AG10803 (cell line): ENCODE measurements at regions not wholly inside any gene's neighbourhood (a gene's known extent, or its start where the extent isn't known, plus 50 kb on each side); places are given as distances from the start of the nearest gene placed in this dataset.

Source experiments
- DNase-seq: peaks from one replicate; pipeline ENCODE4 v3.0.0; 2010; ENCODE audit warnings: low read depth
- H3K4me3 ChIP-seq: 2 replicates; pipeline ENCODE4 v1.5.1; 2011; ENCODE audit warnings: mild to moderate bottlenecking, low read length, control low read depth
- TF ChIP-seq, protein P1 (sequence below): conservative IDR thresholded peaks from 2 replicates; pipeline ENCODE4 v1.5.1; 2011; ENCODE audit warnings: mild to moderate bottlenecking, low read length, control low read depth, inconsistent platforms

GRCh38 chr6:14380086-14380820 is 262.7 kb downstream of the CD83 start:
- no peak overlapping the region for H3K4me3 ChIP-seq
- DNase-seq: no peak

GRCh38 chr6:14380901-14381828 is 263.6 kb downstream of the CD83 start:
- TF ChIP-seq, protein P1, sequence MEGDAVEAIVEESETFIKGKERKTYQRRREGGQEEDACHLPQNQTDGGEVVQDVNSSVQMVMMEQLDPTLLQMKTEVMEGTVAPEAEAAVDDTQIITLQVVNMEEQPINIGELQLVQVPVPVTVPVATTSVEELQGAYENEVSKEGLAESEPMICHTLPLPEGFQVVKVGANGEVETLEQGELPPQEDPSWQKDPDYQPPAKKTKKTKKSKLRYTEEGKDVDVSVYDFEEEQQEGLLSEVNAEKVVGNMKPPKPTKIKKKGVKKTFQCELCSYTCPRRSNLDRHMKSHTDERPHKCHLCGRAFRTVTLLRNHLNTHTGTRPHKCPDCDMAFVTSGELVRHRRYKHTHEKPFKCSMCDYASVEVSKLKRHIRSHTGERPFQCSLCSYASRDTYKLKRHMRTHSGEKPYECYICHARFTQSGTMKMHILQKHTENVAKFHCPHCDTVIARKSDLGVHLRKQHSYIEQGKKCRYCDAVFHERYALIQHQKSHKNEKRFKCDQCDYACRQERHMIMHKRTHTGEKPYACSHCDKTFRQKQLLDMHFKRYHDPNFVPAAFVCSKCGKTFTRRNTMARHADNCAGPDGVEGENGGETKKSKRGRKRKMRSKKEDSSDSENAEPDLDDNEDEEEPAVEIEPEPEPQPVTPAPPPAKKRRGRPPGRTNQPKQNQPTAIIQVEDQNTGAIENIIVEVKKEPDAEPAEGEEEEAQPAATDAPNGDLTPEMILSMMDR: no peak
- H3K4me3 ChIP-seq: no peak overlapping the region
- DNase-seq: no peak

More at GRCh38 chr6:14380086-14380820, 262.7 kb downstream of the CD83 start:
- TF ChIP-seq, protein P1: no peak

DNA sequence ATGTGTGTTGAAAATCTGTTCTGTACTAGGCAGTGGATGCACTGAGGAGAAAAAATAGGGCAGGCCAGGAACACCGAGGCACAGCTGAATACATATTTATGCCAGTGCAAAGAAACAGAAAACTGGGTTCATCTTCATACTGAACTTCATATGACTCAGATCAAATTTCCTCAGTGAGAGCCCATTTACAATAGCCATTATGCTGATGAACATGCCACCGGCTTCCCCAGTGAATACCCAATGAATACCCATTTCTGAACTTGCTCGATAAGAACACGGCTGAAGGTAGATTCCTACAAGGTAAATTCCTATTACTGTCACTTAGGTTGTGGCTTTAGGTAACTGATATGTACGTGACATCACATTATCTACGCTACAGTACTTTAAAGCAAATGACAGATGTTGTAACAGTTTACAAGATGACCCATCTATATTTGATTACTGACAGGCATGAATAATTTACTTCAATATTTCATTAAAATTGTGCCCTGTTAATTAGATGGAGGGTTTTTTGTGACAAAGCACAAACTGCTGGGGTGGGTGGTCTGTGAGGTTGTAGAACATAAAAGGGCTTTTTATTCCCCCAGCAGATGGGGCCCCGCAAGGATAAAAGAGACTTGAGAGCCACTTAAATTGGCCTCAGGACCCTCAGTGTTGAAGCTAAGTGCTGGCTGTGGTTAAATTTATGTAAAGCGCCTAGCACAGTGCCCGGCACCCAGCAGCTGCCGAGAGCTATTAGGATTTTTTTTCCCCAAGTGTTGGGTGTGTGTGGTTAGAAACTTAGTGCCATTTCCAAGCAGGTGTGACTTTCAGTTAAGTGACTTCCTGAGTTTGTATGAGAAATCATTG is 264.5 kb downstream of the CD83 start:
- no peak overlapping the region for H3K4me3 ChIP-seq
- no peak for DNase-seq
- TF ChIP-seq, protein P1: no peak

DNA sequence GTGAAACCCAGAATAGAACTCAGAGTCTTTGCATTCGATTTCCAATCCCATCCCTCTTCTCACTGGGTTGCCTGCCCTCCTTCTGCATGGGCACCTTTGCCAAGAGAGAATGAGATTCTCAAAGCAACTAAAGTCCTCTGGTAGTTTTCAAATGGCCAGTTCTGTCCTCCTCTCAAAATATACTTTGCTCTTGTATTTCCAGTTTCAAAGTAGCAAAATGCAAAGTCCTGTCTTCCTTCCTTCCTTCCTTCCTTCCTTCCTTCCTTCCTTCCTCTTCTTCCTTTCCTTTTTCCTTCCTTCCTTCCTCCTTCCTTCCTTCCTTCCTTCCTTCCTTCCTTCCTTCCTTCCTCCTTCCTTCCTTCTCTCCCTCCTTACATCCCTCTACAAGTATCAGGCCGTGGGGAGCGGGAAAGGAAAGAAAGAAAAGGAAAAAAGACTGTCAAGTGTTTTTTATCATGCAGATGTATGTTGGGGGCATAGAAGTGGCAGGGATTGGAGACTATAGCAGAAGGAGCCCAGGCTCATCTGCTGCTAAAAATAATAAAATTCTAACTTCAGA is 265.2 kb downstream of the CD83 start:
- H3K4me3 ChIP-seq: no peak overlapping the region
- no peak for DNase-seq

GRCh38 chr6:14383393-14384174 is 266.0 kb downstream of the CD83 start:
- DNase-seq: no peak
- TF ChIP-seq, protein P1: no peak
- no peak overlapping the region for H3K4me3 ChIP-seq

More for the DNA sequence above, 265.2 kb downstream of the CD83 start:
- TF ChIP-seq, protein P1: no peak
